K562 (cell line): ENCODE measurements at regions not wholly inside any gene's neighbourhood (a gene's known extent, or its start where the extent isn't known, plus 50 kb on each side); places are given as distances from the start of the nearest gene placed in this dataset.

ENCODE experiments used
- ATAC-seq: fragments of 200-7000 bp; cut with Tn5 transposase; 3 replicates; pipeline ENCODE4 v1.9.1; 2020; ENCODE audit warnings: moderate library complexity
- BruUV-seq: library from RNA; stranded (reverse); fragments of 400-500 nt; replicated peaks from 2 replicates; lab custom pipeline; 2021; lab: Mats Ljungman, UMichigan
- CTCF ChIA-PET: fragments of 300-600 bp; formaldehyde crosslinking; extraction: SDS; loops from one replicate; lab custom pipeline; 2021; ENCODE audit warnings: low intra/inter-chr PET ratio; lab: Yijun Ruan, JAX
- POLR2A ChIA-PET: fragments of 300-600, 350-650 bp; sonication (Branson Sonifier 250); formaldehyde crosslinking; extraction: SDS; loops from one replicate; lab custom pipeline; 2021; ENCODE audit warnings: antibody characterized with exemption, inconsistent platforms; lab: Yijun Ruan, JAX
- DNase-seq, 4 experiments: peaks; one replicate each; pipeline versions ENCODE4 v3.0.0 to v3.0.0-alpha.2; 2011 to 2018; ENCODE audit warnings: low spot score in 3 of 4, mixed read lengths in 3 of 4; ENCODE audit errors: extremely low read depth in 1 of 4
- FAIRE-seq: peaks from 2 replicates; lab custom pipeline; 2011; peaks lifted over from hg19 to GRCh38; lab: Jason Lieb, UNC
- H2AFZ ChIP-seq: 2 replicates; pipeline ENCODE4 v1.6.0; 2011; ENCODE audit warnings: low read depth, low read length, control low read depth, inconsistent platforms
- H3K27ac ChIP-seq: fragments of 200-600 bp; 3 replicates; pipeline ENCODE4 v1.8.0; 2011; ENCODE audit warnings: low read depth, mild to moderate bottlenecking, control low read depth, inconsistent platforms, low read length, moderate library complexity, mixed read lengths; ENCODE audit errors: extremely low read depth
- H3K27me3 ChIP-seq, 2 experiments: fragments of 300-600 bp in 1 of 2; 2 replicates in 1 of 2; 3 replicates in 1 of 2; pipeline versions ENCODE4 v1.6.0 to v1.8.0; 2011; ENCODE audit warnings: inconsistent platforms in 2 of 2, low read length in 2 of 2, mild to moderate bottlenecking in 1 of 2, mixed read lengths in 1 of 2, moderate library complexity in 1 of 2; ENCODE audit not compliant: control insufficient read depth in 2 of 2, insufficient read depth in 2 of 2
- H3K36me3 ChIP-seq: fragments of 300-600 bp; 3 replicates; pipeline ENCODE4 v1.8.0; 2011; ENCODE audit warnings: mild to moderate bottlenecking, low read length, inconsistent platforms; ENCODE audit not compliant: control insufficient read depth, insufficient read depth
- H3K4me1 ChIP-seq, 2 experiments: fragments of 200-600 bp in 1 of 2; replicated peaks in 1 of 2; 2 replicates in 1 of 2; 3 replicates in 1 of 2; pipeline versions ENCODE4 v1.5.1 to v1.8.0; 2011; ENCODE audit warnings: inconsistent platforms in 2 of 2, low read length in 2 of 2, mild to moderate bottlenecking in 1 of 2, mixed read lengths in 1 of 2, moderate library complexity in 1 of 2; ENCODE audit not compliant: control insufficient read depth in 2 of 2, insufficient read depth in 2 of 2
- H3K4me2 ChIP-seq: 2 replicates; pipeline ENCODE4 v1.6.1; 2011; ENCODE audit warnings: low read length, control low read depth, inconsistent platforms, mixed read lengths; ENCODE audit not compliant: insufficient read depth
- H3K4me3 ChIP-seq: fragments of 200-600 bp; sonication (generic), shearing (Covaris generic); 2 replicates; pipeline ENCODE4 v1.5.1; 2016; ENCODE audit warnings: control low read depth, inconsistent platforms
- H3K79me2 ChIP-seq: fragments of 200-600 bp; 3 replicates; pipeline ENCODE4 v1.8.0; 2011; ENCODE audit warnings: low read length, inconsistent platforms; ENCODE audit not compliant: control insufficient read depth, insufficient read depth
- H3K9ac ChIP-seq, 2 experiments: 2 replicates each; pipeline versions ENCODE4 v1.6.0 to v1.6.1; 2011; ENCODE audit warnings: low read depth in 2 of 2, low read length in 2 of 2, control low read depth in 1 of 2, inconsistent platforms in 1 of 2, mild to moderate bottlenecking in 1 of 2, mixed read lengths in 1 of 2; ENCODE audit not compliant: insufficient read depth in 1 of 2
- H3K9me1 ChIP-seq: one replicate; pipeline ENCODE4 v1.6.0; 2011; ENCODE audit warnings: inconsistent platforms, mild to moderate bottlenecking, low read length, moderate library complexity; ENCODE audit not compliant: control insufficient read depth, insufficient read depth
- H3K9me3 ChIP-seq: replicated peaks from 2 replicates; pipeline ENCODE4 v1.5.1; 2011; ENCODE audit warnings: low read depth, low read length, inconsistent platforms; ENCODE audit not compliant: control insufficient read depth, insufficient read depth
- H4K20me1 ChIP-seq: replicated peaks from 2 replicates; pipeline ENCODE4 v1.6.1; 2011; ENCODE audit warnings: low read length, inconsistent platforms, mixed read lengths; ENCODE audit not compliant: control insufficient read depth, insufficient read depth
- ATF3 ChIP-seq, 2 experiments: fragments of 450-650 bp in 1 of 2; sonication (generic) in 1 of 2; formaldehyde crosslinking in 1 of 2; IDR thresholded peaks in 1 of 2; conservative IDR thresholded peaks in 1 of 2; 2 replicates each; pipeline versions ENCODE4 v1.6.1 to v1.8.1; 2016 to 2023; ENCODE audit warnings: mild to moderate bottlenecking in 2 of 2, moderate library complexity in 2 of 2, inconsistent platforms in 1 of 2, missing genetic modification reagents in 1 of 2
- GTF2A2 ChIP-seq: IDR thresholded peaks from 2 replicates; pipeline ENCODE4 v1.6.1; 2016; ENCODE audit warnings: mild to moderate bottlenecking, missing genetic modification characterization, missing compliant biosample characterization
- IRF9 ChIP-seq: fragments of 450-650 bp; IDR thresholded peaks from 2 replicates; pipeline ENCODE4 v1.6.1; 2016; ENCODE audit warnings: missing biosample characterization, missing genetic modification characterization
- MAZ ChIP-seq, 2 experiments: fragments of 450-650 bp in 1 of 2; sonication (generic) in 1 of 2; formaldehyde crosslinking; IDR thresholded peaks in 1 of 2; conservative IDR thresholded peaks in 1 of 2; 2 replicates each; pipeline versions ENCODE4 v1.4.0 to v1.5.0; 2020; ENCODE audit warnings: mild to moderate bottlenecking in 1 of 2, missing genetic modification reagents in 1 of 2
- ZNF280B ChIP-seq: fragments of 250-450 bp; sonication (Bioruptor Pico); IDR thresholded peaks from 2 replicates; pipeline ENCODE4 v1.5.1; 2021; ENCODE audit warnings: mild to moderate bottlenecking
- WGBS: fragments of 100-300 bp; shearing (Covaris generic); methylation state at CpG from one replicate; pipeline ENCODE4 v1.1.6; 2016; ENCODE audit warnings: low coverage, mixed read lengths; ENCODE audit not compliant: insufficient coverage; ENCODE audit errors: missing lambda C conversion rate; 5-methylcytosine and 5-hydroxymethylcytosine counted together
- in situ Hi-C: fragments of 300-500 bp; cut with MboI; formaldehyde crosslinking; loops from 4 replicates; pipeline ENCODE4 v1.15.0; 2018; ENCODE audit warnings: inconsistent platforms, mixed read lengths
- intact Hi-C: fragments of 100-400 bp; cut with micrococcal nuclease; formaldehyde crosslinking; loops from 2 replicates; pipeline ENCODE4 v1.14.2; 2022

GRCh38 chr6:9398071-9398766, 962.9 kb upstream of the SLC35B3 start:
- H3K4me2 ChIP-seq, result no peak overlapping the region
- ChIA-PET POLR2A (no interaction called here), CTCF (interaction anchor here (0.7 kb wide), 1 partner anchor 1032 kb away, joined by 3 read pairs; no protein-coding TSS in a partner anchor)
- no peaks in the 10 kb centered on the region for H3K9me1 ChIP-seq
- no peak overlapping the region for H3K27ac ChIP-seq
- DNase-seq (no peak), ATAC-seq (no peak), FAIRE-seq (no peak)
- TF ChIP-seq ZNF280B (CRISPR knock-in tag) (no peak), IRF9 (tag) (no peak), MAZ (CRISPR knock-in tag; conservative IDR thresholded peaks at IDR 0.05 in 1 of 2, IDR thresholded peaks at IDR 0.05 in 1 of 2) (no peak), GTF2A2 (tag) (no peak), ATF3 (IDR thresholded peaks at IDR 0.05) (no peak), ATF3 (CRISPR knock-in tag; conservative IDR thresholded peaks at IDR 0.05) (no peak)
- no peaks in the 10 kb centered on the region for H3K79me2 ChIP-seq
- in situ Hi-C loops (no loop called here), intact Hi-C loops (no loop called here)
- no peaks in the 10 kb centered on the region; the same call in 1 of the 2 replicates for H3K9me3 ChIP-seq
- no TSS peak for BruUV-seq
- no peak overlapping the region for H3K9ac ChIP-seq
- WGBS, result 2% methylated on average over 15 of the region's 15 CpGs
- no peak overlapping the region for H3K4me3 ChIP-seq
- no peaks in the 10 kb centered on the region for H3K36me3 ChIP-seq
- no peaks in the 10 kb centered on the region for H3K27me3 ChIP-seq
- H2AFZ ChIP-seq, result no peak overlapping the region
- no peaks in the 10 kb centered on the region for H4K20me1 ChIP-seq
- no peaks in the 10 kb centered on the region for H3K4me1 ChIP-seq
